GM12872 (cell line): ENCODE measurements at regions not wholly inside any gene's neighbourhood (a gene's known extent, or its start where the extent isn't known, plus 50 kb on each side); places are given as distances from the start of the nearest gene placed in this dataset.

ENCODE experiments used
- TF ChIP-seq, protein P1 (sequence below): IDR thresholded peaks from 3 replicates; pipeline ENCODE4 v1.5.1; 2011; ENCODE audit warnings: low read depth, mild to moderate bottlenecking, low read length, moderate library complexity; ENCODE audit not compliant: insufficient read depth

DNA sequence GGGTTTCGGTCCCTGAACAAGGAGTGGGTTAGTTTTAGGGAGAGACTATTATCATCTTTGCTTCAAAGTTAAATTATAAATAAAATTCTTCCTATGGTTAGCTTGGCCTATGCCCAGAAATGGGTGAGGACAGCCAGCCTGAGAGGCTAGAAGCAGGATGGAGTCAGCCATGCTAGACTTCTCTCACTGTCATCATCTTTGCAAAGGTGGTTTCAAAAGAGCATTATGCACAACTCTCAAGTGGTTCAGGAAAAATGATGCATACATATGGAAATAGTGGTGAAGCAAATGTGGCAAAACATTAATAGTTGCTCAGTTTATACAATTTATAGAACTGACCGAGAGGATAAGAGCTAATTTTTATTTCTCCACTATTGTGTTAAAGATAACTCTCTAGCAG lies 124.3 kb upstream of the FOXN2 start:
- TF ChIP-seq, protein P1, sequence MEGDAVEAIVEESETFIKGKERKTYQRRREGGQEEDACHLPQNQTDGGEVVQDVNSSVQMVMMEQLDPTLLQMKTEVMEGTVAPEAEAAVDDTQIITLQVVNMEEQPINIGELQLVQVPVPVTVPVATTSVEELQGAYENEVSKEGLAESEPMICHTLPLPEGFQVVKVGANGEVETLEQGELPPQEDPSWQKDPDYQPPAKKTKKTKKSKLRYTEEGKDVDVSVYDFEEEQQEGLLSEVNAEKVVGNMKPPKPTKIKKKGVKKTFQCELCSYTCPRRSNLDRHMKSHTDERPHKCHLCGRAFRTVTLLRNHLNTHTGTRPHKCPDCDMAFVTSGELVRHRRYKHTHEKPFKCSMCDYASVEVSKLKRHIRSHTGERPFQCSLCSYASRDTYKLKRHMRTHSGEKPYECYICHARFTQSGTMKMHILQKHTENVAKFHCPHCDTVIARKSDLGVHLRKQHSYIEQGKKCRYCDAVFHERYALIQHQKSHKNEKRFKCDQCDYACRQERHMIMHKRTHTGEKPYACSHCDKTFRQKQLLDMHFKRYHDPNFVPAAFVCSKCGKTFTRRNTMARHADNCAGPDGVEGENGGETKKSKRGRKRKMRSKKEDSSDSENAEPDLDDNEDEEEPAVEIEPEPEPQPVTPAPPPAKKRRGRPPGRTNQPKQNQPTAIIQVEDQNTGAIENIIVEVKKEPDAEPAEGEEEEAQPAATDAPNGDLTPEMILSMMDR: no peak

DNA sequence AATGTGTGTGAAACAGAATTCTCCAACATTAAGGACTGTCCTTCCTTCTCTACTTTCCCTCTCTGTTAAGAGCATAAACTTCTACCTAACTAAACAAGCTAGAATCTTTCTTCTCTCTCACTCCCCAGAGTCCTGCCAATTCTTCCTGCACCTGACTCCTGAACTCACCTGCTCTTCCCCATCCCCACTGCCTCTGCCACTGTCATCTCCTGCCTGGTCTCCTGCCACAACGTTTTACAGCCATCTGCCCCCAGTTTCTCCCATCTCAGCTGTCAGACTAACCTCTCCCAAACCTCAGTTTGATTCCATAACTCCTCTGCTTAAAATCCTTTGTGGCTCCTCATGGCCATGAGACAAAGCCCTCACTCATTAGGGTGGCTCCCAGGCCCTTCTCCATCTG lies 119.8 kb upstream of the FOXN2 start:
- TF ChIP-seq, protein P1: no peak

DNA sequence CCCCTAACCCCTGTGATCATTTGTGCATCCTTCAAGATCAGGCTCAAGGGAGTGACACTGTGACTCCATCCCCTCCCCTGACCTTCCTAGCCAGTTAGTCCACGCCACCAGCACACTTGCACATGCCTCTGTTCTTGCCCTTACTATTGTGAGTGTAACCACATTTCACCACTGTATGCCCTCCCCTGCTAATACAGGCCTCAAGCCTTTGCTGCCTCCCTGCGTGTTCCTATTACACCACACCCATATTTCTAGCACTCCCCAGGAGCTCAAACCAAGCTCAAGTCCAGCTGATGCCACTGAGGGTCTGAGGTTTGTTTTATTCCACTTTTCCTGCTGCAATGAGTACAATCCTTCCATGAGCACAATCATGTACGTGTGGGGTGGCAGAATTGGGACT lies 119.3 kb upstream of the FOXN2 start:
- TF ChIP-seq, protein P1: no peak

DNA sequence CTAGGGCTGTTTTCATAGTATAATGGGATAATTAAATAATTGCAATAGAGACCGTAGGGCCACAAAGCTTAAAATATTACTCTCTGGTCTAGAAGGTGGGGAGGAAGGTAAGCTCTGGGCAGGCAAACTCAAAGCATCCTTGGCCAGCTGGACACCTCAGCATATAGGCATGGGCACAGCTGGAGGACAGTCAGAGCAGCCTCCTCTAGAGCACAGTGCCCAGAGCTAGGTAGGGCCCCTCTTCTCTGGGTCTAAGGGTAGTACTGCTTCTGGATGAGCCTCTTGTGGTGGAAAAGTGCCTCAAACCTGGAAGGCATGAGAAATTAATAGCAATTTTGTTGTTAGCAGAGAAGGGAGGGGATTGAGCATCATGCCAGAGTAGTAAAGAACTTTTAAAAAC lies 116.9 kb upstream of the FOXN2 start:
- TF ChIP-seq, protein P1: no peak

DNA sequence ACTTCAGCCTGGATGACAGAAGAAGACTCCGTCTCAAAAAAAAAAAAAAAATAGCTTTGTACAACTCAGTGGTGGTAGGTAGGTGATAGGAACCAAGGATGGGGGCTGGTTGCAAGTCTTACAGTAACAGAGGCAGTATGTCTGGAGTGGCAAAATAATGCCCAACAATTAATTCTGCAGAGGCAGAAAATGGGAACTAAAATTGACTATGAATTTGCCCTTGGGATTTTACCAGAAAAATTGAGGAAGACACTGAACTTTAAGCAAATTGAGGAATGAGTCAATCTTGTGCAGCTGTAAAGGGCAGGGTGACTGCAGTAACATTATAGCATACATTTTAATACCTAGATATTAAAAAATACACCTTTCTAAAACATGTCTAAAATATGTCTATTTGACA lies 116.1 kb upstream of the FOXN2 start:
- TF ChIP-seq, protein P1: no peak

DNA sequence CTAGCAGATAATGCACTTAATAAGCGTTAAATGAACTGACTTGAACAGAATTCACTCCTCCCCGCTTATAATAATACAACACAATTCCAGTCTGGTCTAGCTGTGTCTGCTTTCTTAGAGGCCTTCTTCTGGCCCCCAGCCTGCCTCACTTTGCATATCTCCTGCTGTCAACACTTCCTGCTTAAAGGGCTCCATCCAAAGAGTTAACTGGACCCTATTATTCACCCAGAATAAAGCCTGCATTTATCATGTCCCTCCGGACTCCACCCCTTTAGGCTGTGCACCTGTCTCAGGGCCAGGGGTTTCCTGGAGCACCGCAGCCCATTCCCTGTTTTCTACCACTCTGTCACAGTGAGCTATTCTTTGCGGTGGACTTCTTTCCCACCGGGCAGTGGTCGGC lies 115.4 kb upstream of the FOXN2 start:
- TF ChIP-seq, protein P1: no peak

DNA sequence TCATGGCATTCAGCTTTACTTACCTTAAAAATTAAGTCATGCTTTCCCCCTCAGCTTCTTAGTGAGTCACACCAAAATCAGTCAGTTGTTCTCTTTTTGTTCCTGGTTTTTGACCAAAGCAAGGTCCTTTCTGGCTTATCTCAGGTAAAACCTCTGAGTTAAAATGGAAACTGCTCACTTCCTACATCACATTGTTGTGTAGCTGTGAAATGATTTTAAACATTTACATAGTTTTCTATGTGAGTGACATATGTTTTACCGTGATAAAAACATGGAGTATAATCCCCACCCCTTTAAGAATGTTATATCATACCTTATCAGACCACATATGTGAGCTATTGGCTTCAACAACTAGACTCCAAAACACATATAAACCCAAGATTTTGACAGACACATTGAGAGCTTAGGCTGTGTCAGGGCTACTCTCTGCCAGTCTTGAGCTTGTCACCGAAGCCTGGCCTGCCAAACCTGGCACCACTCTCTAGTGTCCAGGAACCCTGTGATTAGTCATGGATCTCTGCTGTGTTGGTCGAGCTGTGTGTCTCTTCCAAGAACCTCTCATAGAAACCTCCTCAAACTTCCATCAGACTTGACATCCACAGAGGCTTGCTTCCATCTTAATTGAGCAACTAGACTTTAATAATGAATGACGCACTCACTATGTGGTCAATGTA lies 113.7 kb upstream of the FOXN2 start:
- TF ChIP-seq, protein P1: no peak
